ENCODE measurements at regions not wholly inside any gene's neighbourhood (a gene's known extent, or its start where the extent isn't known, plus 50 kb on each side); places are given as distances from the start of the nearest gene placed in this dataset.

GRCh38 chr6:145228962-145229582 is 506.2 kb downstream of the EPM2A start:
- DNase-seq: no peak

DNA sequence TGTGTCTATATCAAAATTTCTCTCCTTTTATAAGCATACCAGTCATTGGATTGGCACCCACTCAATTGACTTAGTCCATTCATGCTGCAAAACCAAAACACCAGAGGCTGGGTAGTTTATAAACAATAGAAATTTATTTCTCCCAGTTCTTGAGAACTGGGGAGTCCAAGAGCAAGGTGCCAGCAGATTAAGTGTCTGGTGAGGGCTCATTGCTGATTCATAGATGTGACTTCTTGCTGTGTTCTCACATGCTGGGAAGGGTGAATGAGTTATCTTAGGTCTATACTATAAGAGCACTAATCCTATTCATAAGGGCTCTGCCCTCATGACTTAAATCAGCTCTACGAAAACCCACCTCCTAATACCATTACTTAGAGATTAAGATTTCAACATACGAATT is 501.4 kb downstream of the EPM2A start:
- DNase-seq: no peak

DNA sequence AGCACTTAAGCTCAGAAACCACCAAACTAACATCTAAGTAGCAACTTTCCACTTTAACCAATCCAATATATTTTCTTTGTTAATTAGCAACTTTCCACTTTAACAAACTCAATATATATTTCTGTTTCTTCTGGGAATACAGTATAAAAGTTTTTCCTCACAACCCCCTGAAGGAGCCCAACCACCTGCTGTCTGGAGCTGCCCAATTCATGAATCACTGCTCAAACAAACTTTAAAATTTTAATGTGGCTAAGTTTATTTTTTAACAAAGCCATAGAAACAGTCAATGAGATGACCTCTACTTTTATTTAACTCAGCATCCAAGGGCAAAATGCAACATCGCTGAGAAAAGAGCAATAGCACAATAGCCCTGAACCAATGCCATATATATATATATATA is 500.1 kb downstream of the EPM2A start:
- DNase-seq: no peak

- DNase-seq: no peak
These were observed 496.5 kb downstream of the EPM2A start for GRCh38 chr6:145238787-145239186.

DNA sequence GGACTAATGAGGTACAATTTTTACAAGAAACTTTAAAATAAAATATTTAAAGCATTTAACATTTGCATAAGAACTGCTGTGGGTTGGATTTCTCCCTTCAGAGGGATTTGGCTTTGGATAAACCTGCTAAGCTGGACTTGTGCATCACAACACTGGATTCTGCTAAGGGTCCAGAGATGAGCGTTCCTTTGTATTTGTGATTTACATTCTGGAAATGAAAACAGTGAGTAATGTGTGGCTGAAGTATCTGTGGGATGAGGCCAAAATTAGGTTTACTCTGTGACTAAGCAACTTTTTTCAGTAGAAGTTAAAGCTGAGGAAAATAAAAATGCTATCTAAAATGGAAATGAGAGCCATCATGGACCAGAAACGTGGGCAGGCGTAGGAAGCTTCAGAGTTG is 494.3 kb downstream of the EPM2A start:
- no peak for DNase-seq

DNA sequence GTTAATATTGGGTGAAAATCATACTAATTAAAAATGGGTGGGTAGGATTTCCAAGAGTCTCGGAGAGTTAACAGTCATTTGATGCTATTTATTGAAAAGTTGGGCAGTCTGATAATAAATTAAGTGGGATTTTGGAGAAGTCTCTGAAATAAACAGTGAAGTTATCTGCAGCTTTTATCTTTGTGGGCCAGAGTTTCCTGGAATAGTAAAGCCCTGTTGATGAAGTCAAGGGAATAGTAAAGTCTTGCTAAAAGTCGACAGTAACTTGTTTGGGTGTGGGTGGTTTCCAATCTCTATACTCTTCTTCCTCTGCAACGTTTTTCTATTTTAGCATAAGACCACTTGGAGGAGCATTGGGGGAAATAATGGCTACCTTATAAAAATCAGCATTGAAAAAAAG is 493.6 kb downstream of the EPM2A start:
- no peak for DNase-seq

DNA sequence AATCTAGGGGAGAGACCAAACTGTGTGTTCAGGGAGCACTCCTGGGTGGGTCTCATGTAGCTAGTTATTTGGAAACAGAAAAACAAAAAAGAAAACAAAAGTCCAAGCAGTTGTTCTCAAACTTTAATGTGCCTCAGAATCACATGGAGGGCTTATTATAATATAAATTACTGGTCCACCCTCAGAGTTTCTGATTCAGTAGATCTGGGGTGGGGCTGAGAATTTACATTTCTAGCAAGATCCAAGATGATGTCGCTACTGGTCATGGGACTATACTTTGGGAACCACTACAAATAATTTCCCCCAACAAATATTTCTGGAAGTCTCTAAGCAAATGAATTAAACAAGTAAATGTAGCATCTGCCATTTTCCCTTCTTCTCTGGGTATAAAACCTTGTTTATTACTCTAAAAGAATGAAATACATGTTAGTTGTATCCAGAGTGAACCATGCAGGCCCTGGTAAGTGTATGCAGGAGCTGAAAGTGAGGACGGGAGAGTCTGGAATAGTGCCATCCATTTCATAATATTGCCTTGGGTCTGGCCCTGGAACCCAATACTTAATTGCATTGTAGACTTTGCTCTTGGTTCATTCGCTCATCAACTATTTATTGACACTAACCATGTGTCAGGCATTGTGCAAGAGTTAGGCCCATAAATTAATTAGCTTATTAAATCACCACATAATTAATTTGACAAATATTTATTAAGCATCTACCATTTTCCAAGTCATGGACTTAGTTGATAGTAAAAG is 490.8 kb downstream of the EPM2A start:
- no peak for DNase-seq

- DNase-seq: no peak
These were observed 490.2 kb downstream of the EPM2A start for GRCh38 chr6:145245119-145245518.

GRCh38 chr6:145247692-145248419 is 487.5 kb downstream of the EPM2A start:
- DNase-seq: no peak

GRCh38 chr6:145250436-145250835 is 484.9 kb downstream of the EPM2A start:
- no peak for DNase-seq

- no peak for DNase-seq
These were observed 482.6 kb downstream of the EPM2A start for GRCh38 chr6:145252737-145253136.

GRCh38 chr6:145254649-145255401 is 480.5 kb downstream of the EPM2A start:
- no peak for DNase-seq

GRCh38 chr6:145257704-145258103 is 477.6 kb downstream of the EPM2A start:
- DNase-seq: no peak

- no peak for DNase-seq
These were observed 477.2 kb downstream of the EPM2A start for GRCh38 chr6:145258122-145258521.

GRCh38 chr6:145260484-145261175 is 474.7 kb downstream of the EPM2A start:
- DNase-seq: no peak

GRCh38 chr6:145261758-145262157 is 473.6 kb downstream of the EPM2A start:
- no peak for DNase-seq

DNA sequence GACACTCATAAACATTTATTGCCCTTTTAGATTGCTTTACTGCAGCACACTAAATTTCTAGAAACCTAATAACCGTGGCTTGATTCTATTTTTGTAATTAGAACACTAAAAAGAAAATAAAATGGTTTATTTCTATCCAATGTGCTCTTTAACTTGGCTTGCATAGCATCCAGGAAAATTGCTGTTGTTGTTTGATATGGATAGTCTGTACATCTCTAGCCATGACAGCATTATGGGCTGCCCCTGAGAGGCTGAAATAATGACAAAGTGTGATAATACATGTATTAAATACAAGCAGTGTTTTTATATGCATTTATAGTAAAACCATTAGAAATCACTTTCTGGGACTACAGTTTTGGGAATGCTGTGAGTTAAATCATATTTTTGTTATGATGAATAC is 472.5 kb downstream of the EPM2A start:
- no peak for DNase-seq

GRCh38 chr6:145263778-145264211 is 471.5 kb downstream of the EPM2A start:
- DNase-seq: no peak

GRCh38 chr6:145266432-145267075 is 468.8 kb downstream of the EPM2A start:
- DNase-seq: no peak

- DNase-seq: no peak
These were observed 468.0 kb downstream of the EPM2A start for GRCh38 chr6:145267076-145267867.

DNA sequence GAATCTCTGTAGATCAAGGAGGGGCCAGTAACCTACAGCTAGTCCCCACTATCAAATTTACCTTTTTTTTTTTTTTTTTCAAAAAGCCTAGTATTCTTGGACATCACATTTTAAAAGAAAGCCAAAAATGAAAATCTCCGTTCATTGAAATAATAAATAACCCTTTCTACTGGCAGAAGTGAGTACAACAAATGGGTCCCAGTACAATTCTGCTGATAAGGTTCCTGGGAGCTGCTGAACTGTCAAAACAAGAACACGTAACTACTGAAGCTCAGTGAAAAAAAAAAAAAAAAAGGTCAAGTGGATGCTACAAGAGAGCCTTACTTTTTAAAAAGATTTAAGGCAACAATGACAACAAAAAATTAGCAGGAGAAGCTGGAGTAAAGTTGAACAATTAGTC is 464.9 kb downstream of the EPM2A start:
- no peak for DNase-seq

Measured in NCI-H1092 (cell line).